ENCODE measurements at regions not wholly inside any gene's neighbourhood (a gene's known extent, or its start where the extent isn't known, plus 50 kb on each side); places are given as distances from the start of the nearest gene placed in this dataset.

GRCh38 chr4:59643682-59644081 lies 1556.4 kb upstream of the ADGRL3 start:
- DNase-seq = no peak
- H3K36me3 Mint-ChIP-seq (ENCODE audit: insufficient read depth, unreplicated experiment) = no peaks in the 10 kb centered on the region
- H3K27ac Mint-ChIP-seq (ENCODE audit: unreplicated experiment) = no peak overlapping the region
- CTCF ChIA-PET = no interaction called here
- BruUV-seq (replicated peaks) = no TSS peak
- no peaks in the 10 kb centered on the region for H3K27me3 Mint-ChIP-seq (ENCODE audit: unreplicated experiment)
- no peak overlapping the region for H3K4me3 Mint-ChIP-seq (ENCODE audit: low read depth, unreplicated experiment)
- no peaks in the 10 kb centered on the region for H3K4me1 Mint-ChIP-seq (ENCODE audit: low read depth, unreplicated experiment)
- intact Hi-C loops (cut with micrococcal nuclease; ENCODE audit: unreplicated experiment) = no loop called here
- no peak for TF ChIP-seq CTCF (IDR thresholded peaks at IDR 0.05; ENCODE audit: unreplicated experiment)
- peaks cover 2% of the 10 kb centered on the region for H3K9me3 Mint-ChIP-seq (ENCODE audit: low read depth, unreplicated experiment)

GRCh38 chr4:59644765-59645164 lies 1555.4 kb upstream of the ADGRL3 start:
- H3K4me1 Mint-ChIP-seq (ENCODE audit: low read depth, unreplicated experiment) = no peaks in the 10 kb centered on the region
- H3K4me3 Mint-ChIP-seq (ENCODE audit: low read depth, unreplicated experiment) = no peak overlapping the region
- no peak for TF ChIP-seq CTCF (IDR thresholded peaks at IDR 0.05; ENCODE audit: unreplicated experiment)
- no peak for DNase-seq
- intact Hi-C loops (cut with micrococcal nuclease; ENCODE audit: unreplicated experiment) = no loop called here
- BruUV-seq (replicated peaks) = no TSS peak
- no peaks in the 10 kb centered on the region for H3K36me3 Mint-ChIP-seq (ENCODE audit: insufficient read depth, unreplicated experiment)
- CTCF ChIA-PET = no interaction called here
- H3K9me3 Mint-ChIP-seq (ENCODE audit: low read depth, unreplicated experiment) = no peaks in the 10 kb centered on the region
- no peaks in the 10 kb centered on the region for H3K27me3 Mint-ChIP-seq (ENCODE audit: unreplicated experiment)
- no peak overlapping the region for H3K27ac Mint-ChIP-seq (ENCODE audit: unreplicated experiment)

GRCh38 chr4:59646082-59646481 lies 1554.0 kb upstream of the ADGRL3 start:
- CTCF ChIA-PET = no interaction called here
- Mint-ChIP-seq H3K36me3 (ENCODE audit: insufficient read depth, unreplicated experiment) (no peaks in the 10 kb centered on the region), H3K27ac (ENCODE audit: unreplicated experiment) (no peak overlapping the region), H3K4me3 (ENCODE audit: low read depth, unreplicated experiment) (no peak overlapping the region), H3K27me3 (ENCODE audit: unreplicated experiment) (no peaks in the 10 kb centered on the region), H3K4me1 (ENCODE audit: low read depth, unreplicated experiment) (no peaks in the 10 kb centered on the region), H3K9me3 (ENCODE audit: low read depth, unreplicated experiment) (peaks cover 4% of the 10 kb centered on the region)
- intact Hi-C loops (cut with micrococcal nuclease; ENCODE audit: unreplicated experiment) = no loop called here
- DNase-seq = no peak
- TF ChIP-seq CTCF (IDR thresholded peaks at IDR 0.05; ENCODE audit: unreplicated experiment) = no peak
- BruUV-seq (replicated peaks) = no TSS peak

- H3K27ac Mint-ChIP-seq (ENCODE audit: unreplicated experiment) = no peak overlapping the region
- peaks cover 4% of the 10 kb centered on the region for H3K9me3 Mint-ChIP-seq (ENCODE audit: low read depth, unreplicated experiment)
- CTCF ChIA-PET = no interaction called here
- no peaks in the 10 kb centered on the region for H3K27me3 Mint-ChIP-seq (ENCODE audit: unreplicated experiment)
- BruUV-seq (replicated peaks) = no TSS peak
- no peak overlapping the region for H3K4me3 Mint-ChIP-seq (ENCODE audit: low read depth, unreplicated experiment)
- H3K4me1 Mint-ChIP-seq (ENCODE audit: low read depth, unreplicated experiment) = no peaks in the 10 kb centered on the region
- H3K36me3 Mint-ChIP-seq (ENCODE audit: insufficient read depth, unreplicated experiment) = no peaks in the 10 kb centered on the region
- DNase-seq = no peak
- intact Hi-C loops (cut with micrococcal nuclease; ENCODE audit: unreplicated experiment) = no loop called here
- TF ChIP-seq CTCF (IDR thresholded peaks at IDR 0.05; ENCODE audit: unreplicated experiment) = no peak
These were observed 1553.1 kb upstream of the ADGRL3 start for GRCh38 chr4:59647011-59647410.

GRCh38 chr4:59647500-59647899 lies 1552.6 kb upstream of the ADGRL3 start:
- no TSS peak for BruUV-seq (replicated peaks)
- no peak overlapping the region for H3K4me3 Mint-ChIP-seq (ENCODE audit: low read depth, unreplicated experiment)
- H3K27ac Mint-ChIP-seq (ENCODE audit: unreplicated experiment) = no peak overlapping the region
- no peak for DNase-seq
- intact Hi-C loops (cut with micrococcal nuclease; ENCODE audit: unreplicated experiment) = no loop called here
- no peak for TF ChIP-seq CTCF (IDR thresholded peaks at IDR 0.05; ENCODE audit: unreplicated experiment)
- no peaks in the 10 kb centered on the region for H3K27me3 Mint-ChIP-seq (ENCODE audit: unreplicated experiment)
- no peaks in the 10 kb centered on the region for H3K36me3 Mint-ChIP-seq (ENCODE audit: insufficient read depth, unreplicated experiment)
- H3K9me3 Mint-ChIP-seq (ENCODE audit: low read depth, unreplicated experiment) = peaks cover 4% of the 10 kb centered on the region
- CTCF ChIA-PET = no interaction called here
- no peaks in the 10 kb centered on the region for H3K4me1 Mint-ChIP-seq (ENCODE audit: low read depth, unreplicated experiment)

Data from Calu3 (cell line).